Activated T-cell treated with anti-CD3 and anti-CD28 coated beads for 48 hours (primary cell): ENCODE measurements at regions not wholly inside any gene's neighbourhood (a gene's known extent, or its start where the extent isn't known, plus 50 kb on each side); places are given as distances from the start of the nearest gene placed in this dataset.
"Not testable (repeated sequence)": the region's sequence is repeated elsewhere in the genome, so short reads cannot be mapped to it uniquely, and the experiment has no call there.

ENCODE experiments used
- DNase-seq: peaks from one replicate; pipeline ENCODE4 v3.0.0-alpha.2; 2020; ENCODE audit warnings: low read depth

DNA sequence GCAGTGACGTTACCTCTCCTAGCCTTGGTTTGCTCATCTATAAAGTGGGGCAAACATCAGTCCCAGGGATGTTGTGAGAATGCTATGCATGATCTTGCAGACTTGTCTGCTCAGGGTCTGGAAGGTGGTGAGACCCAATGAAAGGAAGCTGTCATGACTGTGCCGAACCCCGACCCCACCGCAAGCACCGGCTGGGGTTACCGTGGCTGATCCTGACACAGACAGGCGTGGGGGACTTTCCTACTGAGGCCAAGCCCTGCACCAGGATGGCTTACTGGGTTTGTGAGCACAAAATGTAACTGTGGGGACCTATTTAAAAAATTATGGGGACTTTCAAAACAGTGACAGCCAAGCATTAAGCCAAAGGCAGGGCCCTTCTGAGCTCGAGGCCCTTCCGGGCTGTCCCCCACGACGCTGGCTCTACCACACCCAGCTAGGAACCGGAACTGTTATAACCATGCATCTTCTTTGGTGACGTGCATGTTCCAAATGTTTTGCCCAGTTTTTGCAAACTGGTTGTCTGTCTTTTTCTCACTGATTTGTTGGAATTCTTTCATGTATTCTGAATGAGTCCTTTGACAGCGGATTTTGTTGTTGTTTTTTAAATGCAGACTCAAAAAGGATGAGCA, 76.6 kb upstream of the PMEPA1 start:
- no peak for DNase-seq

DNA sequence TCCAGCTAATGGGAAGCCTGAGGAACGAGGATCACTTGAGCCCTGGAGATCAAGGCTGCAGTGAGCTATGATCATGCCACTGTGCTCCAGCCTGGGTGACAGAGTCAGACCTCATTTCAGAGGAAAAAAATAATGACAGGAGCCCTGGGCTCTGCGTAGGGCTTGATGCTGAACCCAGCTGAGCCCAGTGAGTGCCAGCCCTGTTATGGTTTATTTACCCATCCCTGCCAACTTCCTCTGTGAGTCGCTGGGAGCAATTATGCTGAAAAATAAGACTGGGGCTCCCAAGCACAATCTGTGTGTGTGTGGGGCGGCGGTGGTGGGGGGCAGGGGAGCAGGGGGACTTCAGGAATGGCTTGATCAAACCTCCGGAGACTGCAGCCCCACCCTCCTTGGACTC, 75.9 kb upstream of the PMEPA1 start:
- no peak for DNase-seq

DNA sequence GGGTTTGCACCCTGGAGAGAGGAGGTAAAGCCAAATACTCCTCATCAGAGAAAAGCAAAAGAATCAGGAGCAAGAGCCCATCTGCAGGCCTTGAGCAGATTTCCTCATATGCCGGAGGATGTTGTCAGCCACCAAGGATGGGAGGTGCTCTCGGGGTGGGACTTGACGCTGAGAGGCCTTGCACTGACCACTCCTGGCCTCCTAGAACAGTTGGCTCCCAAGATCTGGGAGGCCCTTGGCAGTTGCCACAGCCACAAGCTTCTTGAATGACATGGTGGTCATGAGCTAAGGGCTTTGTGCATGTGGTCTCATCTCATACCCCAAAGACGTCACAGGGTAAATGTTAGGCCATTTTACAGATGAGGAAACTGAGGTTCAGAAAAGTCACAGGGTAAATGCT, 75.2 kb upstream of the PMEPA1 start:
- no peak for DNase-seq

DNA sequence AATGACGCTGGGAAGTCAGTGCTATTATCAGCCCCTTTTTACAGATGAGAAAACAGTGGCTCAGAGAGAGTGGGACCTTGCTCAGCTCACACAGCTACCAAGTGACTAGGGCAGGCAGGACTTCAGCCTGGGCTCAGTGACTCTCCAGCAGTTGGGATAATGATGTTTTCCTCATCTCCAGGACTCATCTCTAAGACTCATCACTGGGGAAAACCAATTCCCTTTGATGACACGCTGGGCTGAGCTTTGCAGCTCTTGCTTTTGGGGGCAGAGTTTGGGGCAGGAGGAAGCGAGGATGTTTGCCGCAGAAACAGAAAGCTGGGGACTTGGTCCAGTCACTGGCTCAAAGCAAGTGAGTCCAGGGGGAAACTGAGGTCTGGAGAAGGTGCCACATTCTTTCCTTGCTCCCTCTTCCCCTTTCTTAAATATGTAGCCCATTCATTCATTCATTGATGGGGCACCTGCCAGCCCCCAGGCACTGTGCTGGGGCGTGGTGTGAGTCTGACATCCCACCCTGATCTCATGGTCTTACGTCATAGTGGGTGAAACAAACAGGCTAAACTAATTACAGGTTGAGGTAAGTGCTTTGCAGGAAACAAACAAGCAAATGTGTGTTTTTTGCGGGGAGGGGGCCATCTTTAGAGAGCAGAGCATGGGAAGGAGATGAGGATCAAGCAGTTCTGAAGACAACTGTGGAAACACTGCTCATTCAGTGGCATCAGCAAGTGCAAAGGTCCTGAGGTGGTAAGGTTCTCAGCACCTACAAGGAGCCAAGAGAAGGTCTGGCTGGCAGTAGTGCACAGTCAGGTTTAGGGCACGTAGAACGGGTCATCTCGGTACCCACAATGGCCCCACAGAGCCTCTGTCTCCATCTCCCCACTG, 74.4 kb upstream of the PMEPA1 start:
- no peak for DNase-seq

DNA sequence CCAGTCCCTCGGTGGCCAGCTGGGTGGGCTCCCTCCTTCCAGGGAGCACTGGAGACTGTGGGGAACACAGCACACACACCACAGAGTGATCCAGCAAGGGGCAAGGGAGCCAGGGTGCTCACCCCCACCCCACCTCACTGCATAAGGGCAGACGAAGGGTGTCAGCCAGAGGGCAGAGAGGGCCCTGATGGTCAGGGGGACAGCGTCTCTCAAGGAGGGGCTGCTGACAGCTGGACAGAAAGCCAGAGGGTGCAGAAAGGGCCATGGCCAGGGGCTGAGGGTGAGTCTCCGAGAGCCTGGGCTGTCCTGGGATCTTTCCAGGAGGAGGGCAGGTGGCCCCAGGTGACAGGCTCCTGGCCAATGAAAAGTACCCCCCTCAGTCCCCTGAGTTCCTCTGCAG, 73.4 kb upstream of the PMEPA1 start:
- no peak for DNase-seq

DNA sequence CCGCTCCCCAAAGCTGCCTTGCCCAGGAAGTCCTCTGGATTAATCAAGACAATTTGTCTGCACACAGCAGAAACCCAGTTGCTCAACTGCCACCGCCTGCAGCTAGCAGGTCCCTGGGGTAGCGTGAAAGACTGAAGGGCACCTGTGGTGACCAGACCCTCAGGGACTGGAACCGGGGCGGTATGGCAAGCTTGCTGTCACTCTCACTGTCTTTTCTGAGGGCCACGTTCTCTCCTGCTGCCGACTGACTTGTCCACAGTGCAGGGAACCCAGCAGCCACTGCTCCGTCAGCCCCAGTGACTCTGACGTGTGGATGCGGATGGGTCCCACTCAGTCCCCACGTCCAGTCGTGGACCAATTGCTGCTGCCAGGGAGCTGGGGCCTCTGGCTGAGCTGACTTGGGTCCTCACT, 72.8 kb upstream of the PMEPA1 start:
- DNase-seq: no peak

DNA sequence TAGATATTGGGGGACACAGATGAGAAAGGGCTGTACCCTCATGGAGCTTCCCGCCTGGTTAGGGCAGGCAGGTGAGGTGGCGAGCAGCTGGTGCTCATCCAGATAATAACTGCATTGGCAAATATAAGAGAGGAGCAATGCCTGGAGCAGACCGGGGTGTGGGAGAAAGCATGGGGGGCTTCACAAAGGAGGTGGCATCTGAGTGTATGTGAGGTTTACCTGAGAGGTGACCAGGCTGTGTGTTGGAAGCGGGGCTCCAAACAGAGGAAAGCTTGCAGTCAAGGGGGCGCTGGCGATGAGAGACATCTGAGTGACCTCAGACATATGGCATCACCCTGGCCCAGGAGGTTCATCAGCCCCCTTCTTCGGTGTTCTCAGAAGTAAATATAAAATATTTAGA, 72.1 kb upstream of the PMEPA1 start:
- no peak for DNase-seq

DNA sequence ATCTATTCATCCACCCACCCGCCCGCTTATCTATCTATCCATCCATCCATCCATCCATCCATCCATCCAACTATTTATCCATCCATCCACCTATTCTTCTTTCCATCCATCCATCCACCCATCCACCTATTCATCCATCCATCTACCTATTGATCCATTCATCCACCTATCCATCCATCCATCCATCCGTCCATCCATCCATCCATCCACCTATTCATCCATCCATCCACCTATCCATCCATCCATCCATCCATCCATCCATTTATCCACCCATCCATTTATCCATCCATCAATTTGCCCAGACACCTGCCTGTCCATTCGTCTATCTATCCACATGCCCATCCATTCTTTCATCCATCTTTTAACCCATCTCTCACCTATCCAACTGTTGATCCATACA, 71.1 kb upstream of the PMEPA1 start:
- no peak for DNase-seq

DNA sequence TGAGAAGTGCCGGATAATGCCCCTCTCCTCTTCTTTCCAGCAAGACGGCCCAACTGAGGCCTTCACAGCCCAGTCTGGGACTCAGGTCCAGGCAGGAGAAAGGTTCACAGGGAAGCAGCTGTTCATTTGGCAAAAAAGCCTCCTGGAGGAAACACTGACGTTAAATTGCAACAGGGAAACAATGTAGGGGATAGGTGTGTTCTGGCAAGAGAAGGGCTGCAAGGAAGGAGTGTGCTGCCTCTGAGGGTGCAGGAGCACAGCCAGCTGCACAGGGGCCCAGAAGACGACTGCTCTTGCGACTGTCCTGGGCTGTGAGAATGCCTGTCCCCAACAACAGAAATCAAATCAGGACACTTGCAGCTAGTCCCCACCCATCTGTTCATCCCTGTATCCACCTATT, 70.6 kb upstream of the PMEPA1 start:
- DNase-seq: no peak

DNA sequence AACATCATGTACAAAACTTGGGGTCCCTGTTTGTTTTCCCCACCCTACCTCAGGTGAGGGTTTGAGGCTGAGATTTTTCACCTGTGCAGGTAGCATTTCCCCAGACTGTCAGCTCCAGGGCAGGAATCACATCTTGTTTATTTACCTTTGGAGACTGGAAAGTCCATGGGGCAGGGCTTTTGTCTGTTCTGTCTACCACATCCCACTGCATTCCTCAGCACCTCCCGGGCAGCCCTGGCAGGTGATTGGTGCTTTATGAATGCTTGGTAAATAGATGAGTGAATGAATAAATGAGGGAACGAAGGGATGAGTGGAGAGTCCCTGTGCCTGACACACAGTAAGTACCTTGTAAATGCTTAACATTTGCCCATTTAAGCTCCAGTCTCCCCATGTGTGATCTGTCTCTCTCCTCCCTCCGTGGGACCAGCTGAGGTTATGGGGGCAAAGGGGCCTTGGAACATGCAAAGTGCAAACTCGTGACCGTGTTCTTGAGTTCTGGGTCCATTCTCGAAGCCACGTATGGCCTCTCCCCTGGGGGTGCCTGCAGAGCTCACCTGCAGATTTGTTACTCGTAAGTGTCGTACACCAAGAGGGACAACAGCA, 69.7 kb upstream of the PMEPA1 start:
- no peak for DNase-seq

DNA sequence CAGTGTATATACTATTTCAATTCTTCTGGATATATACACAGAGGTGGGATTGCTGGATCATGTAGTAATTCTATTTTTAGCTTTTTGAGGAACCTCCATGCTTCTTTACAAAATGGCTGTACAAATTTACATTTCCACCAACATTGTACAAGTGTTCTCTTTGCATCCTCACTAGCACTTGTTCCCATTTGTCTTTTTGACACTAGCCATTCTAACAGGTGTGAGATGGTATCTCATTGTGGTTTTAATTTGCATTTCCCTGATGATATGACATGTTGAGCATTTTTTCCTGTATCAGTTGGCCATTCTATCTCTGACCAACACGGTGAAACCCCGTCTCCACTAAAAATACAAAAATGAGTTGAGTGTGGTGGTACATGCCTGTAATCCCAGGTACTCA, 68.1 kb upstream of the PMEPA1 start:
- no peak for DNase-seq

DNA sequence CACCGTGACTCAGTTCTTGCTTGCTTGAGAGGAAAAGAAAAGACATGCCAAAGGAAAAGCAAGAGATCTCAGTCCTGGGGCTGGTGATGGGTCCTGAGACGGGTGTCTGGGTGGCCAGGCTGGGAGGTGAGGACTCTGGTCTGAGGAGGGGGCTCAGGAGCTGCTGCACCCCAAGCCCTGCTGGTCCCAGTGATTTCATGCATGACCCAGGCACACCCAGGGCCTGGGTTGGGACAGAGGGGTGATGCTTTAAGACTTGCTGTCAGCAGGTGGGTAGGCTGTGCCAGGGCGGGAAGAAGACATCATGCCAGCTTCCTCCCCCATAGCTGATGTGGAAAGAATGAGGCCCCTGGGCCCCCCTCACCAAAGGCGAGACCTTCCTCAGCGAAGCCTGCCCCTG, 65.1 kb upstream of the PMEPA1 start:
- DNase-seq: no peak

DNA sequence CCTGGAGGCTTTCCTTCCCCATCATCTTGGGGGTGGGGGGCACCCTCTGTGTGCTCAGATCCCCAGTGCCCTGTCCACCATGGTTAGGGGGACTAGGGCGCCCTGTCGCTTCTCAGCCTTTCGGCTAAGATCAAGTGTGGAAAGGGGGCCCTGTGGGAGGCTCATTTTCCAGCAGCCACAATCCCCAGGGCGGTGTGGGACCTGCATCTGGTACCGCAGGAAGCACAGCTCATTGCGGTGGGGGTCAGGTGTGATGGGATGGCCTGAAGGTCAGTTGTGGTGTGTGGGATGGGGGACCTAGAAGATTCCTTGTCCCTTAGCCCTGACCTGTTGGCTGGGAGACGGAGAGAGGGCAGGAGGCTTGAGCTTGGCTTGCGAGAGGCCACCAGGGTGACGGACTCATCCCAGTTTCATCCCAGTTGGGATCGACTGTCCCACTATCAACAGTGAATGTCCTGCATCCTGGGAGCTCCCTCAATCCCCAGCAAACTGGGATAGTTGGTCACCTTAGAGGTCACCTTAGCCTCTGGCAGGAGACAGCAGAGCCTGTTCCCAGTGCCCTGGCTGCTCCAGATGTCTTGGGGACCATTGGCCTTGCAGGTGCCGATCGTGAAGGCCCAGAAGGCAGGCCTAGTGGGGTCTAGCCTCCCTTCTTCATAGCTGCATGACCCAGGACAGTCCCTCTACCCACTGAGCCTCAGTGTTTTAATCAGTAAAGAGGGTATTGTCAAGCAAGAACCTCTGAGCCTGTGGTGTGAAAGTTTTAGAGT, 64.5 kb upstream of the PMEPA1 start:
- DNase-seq: no peak

DNA sequence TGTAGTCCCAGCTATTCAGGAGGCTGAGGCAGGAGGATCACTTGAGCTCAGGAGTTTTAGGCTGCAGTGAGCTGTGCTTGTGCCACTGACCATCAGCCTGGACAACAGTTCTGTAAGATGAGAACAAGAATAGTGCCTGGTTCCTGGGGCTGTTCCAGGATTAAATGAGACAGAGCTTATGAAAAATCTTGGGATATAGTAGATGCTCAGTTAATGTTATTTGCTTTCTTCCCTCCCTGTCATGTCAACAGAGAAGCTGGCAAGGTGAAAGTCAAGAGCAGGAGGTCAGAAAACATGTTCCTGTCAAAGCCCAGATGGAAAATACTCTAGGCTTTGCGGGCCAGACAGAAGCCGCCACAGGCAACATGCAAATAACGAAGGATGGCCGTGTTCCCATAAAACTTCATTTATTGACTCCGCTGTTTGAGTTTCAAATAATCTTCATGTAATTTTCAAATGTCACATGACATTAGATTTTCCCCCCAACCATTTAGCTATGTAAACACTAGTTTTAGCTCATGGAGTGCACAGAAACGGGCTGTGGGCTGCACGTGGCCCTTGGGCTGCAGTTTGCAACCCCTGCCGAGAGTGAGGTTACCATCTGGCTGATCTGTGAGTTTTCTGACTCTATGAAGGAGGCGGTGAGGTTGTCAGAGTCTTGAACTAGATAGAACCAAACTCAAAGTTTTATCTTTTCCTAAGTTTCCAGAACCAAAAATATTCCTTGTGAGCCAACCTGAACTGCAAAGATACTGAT, 63.4 kb upstream of the PMEPA1 start:
- no peak for DNase-seq

DNA sequence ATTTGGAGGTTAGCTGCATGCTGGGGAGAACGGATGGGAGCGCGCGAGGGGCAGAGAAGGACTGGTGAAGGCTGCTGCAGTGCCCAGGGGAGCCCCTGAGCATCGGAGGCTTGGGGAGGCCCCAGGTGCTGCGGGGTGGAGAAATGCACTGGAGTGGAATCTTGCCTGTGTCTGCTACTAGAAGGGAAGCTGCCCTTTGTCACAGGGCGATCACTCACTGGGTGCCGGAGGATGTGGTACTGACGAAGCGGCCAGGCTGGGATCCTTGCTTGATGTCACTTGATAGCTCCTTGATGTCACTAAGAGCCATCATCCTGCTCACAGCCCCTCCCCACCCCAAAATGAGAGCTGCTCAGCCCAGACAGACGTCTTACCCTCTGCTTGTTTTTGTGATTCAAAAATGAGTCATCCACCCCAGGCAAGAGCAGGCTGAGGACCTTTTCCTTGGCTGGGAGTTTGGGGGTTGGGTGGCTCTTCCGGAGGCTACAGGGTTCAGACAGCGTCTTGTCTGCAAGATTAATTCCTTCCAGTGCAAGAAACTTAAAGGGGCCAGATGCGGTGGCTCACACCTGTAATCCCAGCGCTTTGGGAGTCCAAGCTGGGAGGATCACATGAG, 62.6 kb upstream of the PMEPA1 start:
- no peak for DNase-seq

DNA sequence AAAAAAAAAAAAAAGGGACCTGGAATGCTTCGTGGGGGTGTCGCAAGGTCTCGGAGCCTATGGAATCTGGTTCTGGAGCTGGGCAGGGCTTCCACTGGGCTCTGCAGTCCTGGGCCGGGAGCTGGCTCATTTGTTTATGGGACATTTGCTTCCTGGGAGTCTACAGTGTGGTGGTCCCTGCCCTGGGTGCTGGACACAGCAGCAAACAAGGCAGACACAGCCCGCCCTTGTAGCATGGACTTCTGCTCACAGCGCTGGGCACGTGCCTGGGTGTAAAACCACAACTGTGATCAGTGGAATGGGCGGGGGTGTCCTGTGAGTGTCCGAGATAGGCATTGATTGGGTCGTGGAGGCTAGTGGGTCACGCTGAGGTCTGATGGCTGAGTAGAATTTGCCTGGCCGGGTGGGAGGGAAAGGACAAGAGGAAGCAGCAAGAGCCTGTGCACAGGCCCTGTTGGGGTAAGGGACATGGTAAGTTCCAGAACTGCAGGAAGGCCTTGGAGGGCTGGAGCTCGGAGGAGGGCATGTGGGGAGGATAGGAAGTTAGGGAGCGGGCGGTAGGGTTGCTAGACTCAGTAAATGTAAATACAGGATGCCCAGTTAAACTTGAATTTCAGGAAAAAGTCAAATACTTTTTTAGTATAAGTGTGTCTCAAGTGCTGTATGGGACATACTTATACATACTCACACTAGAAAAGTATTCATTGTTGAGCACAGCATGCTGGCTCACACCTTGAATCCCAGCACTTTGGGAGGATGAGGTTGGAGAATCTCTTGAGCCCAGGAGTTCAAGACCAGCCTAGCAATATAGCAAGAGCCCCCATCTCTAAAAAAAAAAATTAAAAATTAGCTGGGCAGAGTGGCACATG, 61.3 kb upstream of the PMEPA1 start:
- no peak for DNase-seq

DNA sequence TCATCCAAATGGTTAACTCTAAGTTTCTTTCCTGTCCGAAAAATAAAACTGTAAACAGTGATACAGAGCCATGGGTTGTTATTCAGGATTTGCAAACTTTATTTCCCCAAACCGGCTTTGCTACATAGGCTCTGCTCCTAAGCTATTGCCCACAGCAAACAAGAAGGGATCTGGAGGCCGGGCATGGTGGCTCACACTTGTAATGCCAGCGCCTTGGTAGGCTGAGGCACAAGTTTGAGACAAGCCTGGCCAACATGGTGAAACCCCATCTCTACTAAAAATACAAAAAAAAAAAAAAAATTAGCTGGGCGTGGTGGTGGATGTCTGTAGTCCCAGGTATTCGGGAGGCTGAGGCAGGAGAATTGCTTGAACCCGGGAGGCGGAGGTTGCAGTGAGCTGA, 60.6 kb upstream of the PMEPA1 start:
- not testable (repeated sequence) for DNase-seq

DNA sequence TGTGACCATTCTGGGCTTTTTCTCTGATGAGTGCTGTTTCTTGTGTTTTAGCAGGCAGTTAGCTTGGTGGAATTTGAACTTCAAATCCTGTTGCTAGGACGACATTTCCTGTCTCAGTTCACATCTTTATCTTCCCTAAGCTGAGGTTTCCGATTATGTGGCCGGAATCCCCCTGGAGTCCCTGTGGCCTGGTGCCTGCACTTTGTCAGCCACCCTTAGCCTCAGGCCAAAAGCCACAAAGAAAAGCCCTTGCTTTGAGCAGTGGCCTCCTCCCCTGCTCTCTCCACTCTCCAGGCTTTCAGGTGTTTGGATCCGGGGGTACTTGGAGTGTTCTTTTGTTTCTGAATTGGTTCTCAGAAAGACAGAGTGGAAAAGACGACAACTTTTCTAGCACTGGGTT, 59.9 kb upstream of the PMEPA1 start:
- no peak for DNase-seq

DNA sequence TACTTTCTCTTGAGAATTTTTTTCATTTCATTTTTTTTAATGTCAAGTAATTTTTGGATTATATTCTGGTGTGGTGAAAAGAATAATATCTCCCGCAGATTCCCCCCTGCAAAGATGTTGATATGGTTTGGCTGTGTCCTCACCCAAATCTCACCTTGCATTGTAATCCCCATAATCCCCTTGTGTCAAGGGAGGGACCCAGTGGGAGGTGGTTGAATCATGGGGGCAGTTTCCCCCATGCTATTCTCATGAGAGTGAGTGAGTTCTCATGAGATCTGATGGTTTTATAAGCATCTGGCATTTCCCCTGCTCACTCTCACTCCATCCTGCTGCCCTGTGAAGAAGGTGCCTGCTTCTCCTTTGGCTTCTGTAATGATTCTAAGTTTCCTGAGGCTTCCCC, 58.7 kb upstream of the PMEPA1 start:
- no peak for DNase-seq

DNA sequence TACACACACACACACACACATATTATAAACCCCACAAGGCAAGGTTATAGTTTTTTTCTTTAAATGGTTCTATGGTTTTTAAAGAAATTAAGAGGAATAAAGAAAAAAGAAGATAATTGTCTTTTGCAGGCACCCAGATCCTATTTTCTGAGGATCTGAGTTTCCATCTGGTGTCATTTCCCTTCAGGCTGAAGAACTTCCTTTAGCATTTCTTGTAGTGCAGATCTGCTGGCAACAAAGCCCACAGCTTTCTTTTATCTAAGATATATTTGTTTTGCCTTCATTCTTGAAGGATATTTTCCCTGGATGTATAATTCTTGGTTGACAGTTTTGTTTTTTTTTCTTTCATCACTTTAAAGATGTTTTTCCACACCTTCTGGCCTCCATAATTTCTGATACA, 57.6 kb upstream of the PMEPA1 start:
- no peak for DNase-seq

DNA sequence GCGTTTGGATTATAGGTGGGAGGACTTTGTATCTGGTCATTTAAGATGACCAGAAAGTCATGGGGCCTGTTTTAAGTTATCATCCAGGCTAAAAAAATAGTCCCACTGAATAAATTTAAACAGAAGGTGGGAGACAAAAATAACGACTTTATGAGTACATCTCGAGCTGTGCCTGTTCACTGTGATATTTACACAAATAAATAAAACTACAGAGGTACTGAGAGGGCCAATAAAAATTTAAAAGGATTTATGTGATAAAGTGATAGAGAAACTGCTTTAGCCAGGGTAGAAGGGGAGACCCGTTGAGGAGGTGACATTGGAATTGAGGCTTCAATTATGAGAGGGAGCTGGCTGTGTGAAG, 53.4 kb upstream of the PMEPA1 start:
- DNase-seq: no peak
